GM19455 (cell line): ENCODE measurements at regions not wholly inside any gene's neighbourhood (a gene's known extent, or its start where the extent isn't known, plus 50 kb on each side); places are given as distances from the start of the nearest gene placed in this dataset.

Experiments used
- ATAC-seq: cut with Tn5 transposase; IDR thresholded peaks from one replicate; pipeline ENCODE4 v1.9.1; 2021; ENCODE audit not compliant: unreplicated experiment

DNA sequence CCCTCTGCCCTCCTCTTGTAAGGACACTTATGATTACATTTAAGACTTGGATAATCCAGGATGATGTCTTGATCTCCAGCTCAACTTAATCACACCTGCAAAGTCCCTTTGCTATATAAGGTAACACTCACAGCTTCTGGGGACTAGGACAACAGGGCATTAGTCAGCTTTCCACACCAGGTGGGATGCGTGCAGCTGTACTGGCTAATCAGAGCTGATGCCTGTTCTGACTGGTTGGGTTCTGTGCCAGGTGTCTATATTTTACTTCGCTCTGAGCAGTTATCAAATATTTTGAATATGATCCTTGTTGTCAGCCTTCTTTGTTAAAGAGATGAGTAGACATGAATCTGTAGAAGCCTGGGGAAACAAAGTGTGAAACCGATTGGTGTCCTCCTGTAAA, 115.5 kb upstream of the ATP8B1 start:
- no peak for ATAC-seq

DNA sequence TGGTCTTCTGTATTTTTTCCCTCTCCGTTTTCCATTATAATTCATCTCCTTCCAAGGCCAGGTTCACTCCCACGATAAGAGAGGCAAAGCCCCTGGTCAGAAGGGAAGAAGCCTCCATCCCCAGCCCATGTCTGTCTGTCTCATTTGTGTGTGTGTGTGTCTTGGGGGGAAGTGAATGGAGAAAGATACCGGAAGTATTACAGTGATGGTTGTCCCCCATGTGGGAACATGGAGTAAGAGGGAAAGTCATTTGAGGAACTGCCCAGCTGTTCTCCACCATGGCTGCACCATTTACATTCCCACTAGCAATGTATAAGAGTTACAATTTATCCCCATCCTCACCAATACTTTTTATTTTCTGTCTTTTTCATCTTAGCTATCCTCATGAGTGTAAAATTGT, 113.6 kb upstream of the ATP8B1 start:
- no peak for ATAC-seq

DNA sequence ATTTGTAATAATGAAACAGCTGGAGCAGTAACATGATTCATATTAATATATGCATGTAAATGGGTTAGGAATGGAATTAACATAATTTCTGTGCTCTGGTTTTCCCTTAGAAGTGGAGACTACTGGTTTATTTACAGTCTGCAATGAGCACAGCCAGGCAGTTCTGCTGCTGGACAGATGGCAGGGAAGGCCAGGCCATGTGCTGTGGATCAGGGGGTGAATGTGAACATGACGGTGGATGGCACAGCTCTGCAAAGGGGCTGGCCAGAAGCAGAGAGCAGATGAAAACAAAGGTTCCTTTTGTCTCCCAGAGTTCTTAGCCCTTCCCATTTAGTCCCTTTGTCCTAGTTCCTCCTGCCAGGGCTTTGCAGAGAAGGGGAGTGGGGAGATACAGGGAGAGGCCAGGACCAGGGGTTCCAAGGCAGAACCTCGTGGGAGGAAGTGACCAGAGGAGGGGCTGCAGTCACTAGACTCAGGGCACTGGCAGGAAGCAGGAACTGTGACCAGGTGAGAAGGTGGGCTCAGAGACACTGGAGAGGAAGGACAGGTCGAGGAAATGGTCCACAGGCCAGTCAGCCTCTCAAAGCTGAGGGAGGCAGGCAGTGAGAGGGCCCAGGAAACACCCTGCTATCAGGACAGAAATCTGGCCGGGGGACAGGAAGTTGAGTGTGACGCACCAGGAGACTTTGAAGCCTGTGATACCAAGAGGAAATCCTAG, 112.9 kb upstream of the ATP8B1 start:
- ATAC-seq, result no peak

DNA sequence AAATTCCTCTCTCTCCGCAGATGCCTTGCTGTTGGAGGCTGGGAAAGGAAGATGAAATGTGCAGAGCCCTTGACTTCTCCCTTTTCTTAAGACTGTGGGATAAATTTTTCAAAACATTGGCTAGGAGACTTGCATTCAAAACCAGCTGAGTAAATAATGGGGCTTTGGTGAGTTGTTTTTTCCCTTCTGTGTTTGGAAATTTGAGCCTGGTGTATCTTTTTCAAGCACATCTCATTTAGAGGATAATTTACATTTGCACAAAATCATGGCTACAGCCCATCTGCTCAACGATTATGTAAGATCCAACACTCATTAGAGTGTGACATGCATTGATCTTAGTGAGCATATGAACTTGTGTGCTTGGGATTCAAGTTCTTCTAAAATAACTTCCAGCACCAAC, 112.1 kb upstream of the ATP8B1 start:
- no peak for ATAC-seq

DNA sequence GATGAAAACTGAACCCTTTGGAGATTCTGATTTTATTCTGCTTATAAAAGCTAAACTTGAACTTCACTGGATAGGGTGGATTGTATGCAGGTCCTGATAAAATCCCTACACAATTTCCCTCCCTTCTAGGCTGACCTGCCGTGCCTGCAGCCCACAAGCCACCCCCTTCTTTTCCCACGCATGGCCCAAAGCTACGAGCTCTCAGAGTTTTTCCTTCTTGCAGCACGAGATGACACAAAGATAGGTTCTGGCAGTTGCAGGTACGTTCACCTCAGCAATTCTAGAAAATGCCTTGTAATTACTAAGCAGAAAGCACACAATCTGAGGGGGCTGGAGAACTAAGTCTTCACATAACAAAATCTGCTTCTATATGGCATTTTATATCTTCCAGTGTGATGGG, 110.6 kb upstream of the ATP8B1 start:
- no peak for ATAC-seq

DNA sequence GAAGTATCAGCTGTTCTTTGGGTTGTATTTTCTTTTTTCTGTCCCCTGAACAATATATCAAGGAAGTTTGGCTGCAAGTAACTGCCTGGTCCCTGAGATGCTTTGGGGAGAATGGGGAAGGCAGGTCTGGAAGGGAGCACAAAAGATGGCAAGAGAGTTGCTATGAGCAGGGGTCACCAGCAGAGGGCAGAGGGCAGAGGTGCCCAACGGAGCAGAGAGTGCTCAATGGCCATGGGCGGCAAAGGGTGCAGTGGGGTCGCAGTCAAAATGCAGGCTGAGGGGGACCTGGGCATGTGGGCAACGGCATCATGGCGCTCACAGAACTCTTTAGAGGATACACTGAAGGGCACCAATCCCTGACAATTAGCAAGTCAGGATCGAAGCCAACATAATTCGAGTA, 107.7 kb upstream of the ATP8B1 start:
- ATAC-seq, result no peak

DNA sequence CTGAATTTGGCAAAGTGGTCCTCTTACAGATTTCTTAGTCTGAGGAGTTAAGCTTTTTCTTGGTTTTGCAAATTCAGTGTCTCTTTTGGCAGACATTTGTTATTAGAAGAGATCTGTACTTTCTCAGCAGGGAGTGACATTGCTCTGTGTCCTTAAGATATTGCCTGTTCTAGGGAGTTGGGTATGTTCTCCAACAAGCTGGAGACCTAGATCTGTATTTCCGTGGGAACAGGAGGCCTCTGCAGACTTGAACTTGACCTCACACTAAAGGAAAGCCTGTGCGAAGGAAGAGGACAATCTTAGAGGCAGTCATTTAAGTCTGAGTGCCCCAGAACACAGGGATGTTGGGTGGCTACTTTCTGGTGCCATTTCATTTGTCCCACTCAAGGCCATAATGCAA, 107.0 kb upstream of the ATP8B1 start:
- no peak for ATAC-seq

DNA sequence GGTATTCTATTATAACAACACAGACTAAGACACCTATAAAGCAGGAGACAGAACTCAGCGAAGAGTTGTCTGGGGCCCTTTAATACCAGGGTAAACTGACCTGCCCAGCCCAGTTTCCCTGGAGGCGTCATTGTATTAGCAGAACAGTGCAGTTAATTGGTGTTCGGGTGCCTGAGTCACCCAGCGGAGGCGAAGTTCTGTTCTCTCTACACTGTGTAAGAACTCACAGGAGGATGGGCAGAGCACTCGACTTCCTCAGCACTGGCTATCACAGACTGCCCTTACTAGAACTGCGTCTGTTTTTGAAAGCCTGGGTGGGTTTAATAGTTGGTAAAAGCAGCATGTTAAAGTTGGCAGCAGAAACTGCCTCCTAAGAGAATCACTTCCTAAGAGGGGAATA, 106.5 kb upstream of the ATP8B1 start:
- ATAC-seq, result no peak

DNA sequence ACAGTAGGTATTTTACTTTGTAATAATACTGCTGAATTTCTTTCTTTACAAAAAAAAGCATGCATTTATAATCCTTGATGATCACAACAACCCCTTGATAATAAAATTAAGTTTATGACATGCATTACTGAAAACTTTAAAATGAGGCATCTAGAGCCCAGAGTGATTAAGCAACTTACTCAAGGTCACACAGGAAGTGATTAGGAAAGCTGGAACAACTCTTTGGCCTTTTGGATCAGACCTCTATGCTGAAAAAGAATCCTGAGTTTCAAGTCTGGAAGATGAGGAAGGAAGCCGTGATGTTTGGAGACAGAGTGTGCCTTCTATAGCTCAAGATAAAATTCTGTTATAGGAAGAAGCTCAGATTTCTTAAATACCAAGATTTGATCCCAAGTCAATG, 105.0 kb upstream of the ATP8B1 start:
- no peak for ATAC-seq

DNA sequence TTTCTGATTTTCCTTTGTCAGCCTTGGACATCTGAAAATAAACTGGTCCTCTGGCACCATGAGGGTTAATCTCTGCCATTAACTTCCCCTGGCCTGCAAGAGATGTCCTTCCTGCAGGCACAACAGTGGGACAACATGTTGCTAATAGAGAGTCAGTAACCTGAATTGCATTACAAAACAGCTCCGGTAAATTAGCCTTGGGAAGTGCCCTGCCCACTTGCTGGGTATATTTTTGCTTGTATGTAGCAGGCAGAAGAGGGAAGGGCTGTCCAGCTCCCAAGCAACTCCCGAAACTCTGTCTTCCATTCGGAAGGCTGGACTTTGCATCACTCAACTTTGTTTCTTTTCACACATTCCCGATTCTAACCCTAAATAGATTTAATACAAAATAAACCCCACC, 104.4 kb upstream of the ATP8B1 start:
- no peak for ATAC-seq

DNA sequence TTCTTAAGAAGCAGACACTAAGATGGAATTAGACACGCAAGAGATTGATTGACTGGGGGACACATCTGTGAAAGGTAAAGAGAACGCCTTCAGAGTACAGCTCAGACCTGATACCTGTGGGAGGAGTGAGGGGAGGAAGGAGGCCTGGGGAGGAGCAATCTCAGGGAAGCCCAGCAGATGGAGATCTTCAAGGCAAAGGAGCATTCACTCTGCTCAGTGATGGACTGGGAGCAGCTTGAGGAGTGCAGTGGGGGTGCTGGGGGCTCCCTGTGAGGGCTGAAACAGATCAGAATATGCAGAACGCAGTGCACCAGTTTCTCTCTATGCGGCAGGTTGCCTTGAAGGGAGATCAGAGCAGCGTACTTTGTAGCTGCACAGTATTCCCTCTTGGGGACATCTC, 103.7 kb upstream of the ATP8B1 start:
- ATAC-seq, result no peak

DNA sequence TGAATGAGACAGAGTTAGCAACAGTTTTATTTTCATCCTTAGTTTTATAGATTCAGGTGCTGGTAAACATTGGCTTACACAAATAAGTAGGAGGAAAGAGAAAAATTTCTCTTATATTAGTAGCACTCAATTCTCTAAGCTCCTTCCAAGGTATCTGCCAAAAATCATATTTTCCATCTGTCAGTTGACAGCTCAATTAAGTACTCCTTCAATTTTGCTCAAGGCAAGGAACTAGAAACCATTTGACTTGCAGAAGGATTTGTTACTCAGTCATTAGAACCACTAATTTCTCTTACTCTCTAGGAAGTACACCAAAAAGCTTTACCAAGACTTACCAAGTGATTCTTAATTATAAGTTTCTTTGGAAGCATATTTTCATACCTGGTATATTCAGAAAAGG, 101.4 kb upstream of the ATP8B1 start:
- no peak for ATAC-seq

DNA sequence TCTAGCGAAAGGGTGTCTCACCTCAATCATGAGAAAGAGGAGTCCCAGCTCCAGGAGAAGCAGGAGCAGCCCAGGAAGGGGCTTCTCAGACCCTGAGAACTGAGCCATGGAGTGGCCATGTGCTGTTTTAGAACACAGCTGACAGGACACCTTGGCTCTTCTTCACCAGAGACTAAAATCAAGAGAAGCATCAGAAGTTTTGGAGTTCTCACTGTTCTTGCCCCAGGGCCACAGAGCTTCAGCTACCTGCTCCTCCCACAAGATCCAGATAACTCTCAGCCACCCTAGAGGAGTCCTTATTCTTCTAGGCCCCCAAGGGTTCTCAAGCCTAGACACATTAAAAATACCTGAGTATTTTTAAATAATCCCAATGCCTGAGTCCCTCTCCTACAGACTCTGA, 99.6 kb upstream of the ATP8B1 start:
- ATAC-seq, result no peak

DNA sequence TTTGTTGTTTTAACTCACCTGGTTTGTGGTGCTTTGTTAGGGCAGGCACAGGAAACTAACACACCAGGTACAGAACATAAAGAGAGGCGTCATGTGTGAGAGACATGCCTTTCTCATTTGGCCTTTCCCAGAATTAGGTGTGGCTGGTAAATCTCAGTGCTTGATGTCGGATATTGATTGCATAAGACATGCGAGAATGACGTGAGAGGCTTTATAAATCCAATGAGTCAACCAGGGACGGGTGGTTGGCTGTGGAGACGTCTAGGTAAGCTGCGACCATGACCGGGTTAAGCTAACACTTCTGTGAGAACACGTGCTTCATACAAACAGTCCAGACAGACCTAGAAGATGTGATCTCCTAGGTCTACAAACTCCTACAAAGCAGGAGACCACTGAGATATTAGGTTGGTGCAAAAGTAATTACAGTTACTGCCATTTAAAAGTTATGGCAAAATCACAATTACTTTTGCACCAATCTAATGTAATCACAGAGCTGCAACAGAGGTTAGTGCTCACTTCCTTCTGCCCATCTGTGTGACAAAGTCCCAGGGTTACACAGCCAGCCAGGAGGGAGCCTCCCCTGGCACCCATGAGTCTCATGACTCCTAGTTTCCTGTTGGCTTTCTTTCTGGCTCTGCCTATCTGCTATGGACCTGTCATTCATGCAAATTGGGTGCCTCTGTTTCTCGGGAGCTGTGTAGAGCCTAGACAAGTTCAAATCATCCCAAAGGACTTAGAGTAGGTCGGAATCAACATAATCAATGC, 98.9 kb upstream of the ATP8B1 start:
- ATAC-seq, result no peak

DNA sequence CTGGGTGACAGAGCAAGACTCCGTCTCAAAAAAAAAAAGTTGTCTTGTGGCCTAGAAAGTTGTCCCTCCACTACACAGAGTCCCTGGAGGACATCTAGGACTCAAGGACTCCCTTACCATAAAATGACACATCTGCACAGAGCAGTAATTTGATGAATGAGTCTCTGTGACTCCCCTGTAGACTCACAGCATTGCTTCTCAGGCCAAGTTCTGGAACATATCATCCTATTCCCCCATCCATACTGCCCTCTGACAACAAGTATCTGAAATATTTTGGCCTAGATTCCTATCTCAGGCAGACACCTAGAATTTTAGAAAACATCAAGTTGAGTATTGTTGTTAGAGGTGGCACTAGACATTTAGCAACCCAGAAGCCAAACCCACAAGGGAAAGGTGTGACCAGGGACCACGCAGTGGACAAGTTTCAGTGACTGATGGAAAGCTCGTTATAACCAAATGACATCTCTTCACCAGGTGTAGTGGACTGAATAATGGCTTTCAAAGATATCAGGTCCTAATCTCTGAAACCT, 97.9 kb upstream of the ATP8B1 start:
- ATAC-seq, result no peak

DNA sequence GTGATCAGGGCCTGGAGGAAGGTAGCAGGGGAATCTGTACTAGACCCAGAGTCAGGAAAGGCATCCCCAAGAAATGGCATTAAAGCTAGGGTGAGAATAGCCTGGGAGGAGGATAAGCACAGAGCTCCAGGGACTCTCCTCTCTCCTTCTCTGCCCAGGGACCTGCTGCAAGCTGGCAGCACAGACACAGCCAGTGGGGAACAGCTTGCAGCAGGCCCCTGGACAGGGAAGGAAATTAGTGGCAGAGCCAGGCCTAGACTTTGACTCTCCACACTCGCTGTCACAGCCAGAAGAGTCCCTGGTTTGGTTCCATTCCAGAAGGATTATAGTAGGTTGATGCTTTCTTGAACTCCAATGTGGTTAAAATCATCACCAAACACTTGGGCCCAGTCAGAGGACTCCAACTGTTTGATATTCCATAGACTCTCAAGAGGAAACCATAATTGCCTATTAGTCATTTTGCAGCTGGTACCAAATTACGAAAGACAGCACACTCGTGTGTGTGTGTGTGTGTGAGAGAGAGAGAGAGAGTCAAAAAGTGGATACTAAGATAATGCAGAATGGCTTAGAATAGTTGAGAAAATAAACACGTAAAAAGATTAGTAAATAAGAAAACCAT, 95.5 kb upstream of the ATP8B1 start:
- no peak for ATAC-seq

DNA sequence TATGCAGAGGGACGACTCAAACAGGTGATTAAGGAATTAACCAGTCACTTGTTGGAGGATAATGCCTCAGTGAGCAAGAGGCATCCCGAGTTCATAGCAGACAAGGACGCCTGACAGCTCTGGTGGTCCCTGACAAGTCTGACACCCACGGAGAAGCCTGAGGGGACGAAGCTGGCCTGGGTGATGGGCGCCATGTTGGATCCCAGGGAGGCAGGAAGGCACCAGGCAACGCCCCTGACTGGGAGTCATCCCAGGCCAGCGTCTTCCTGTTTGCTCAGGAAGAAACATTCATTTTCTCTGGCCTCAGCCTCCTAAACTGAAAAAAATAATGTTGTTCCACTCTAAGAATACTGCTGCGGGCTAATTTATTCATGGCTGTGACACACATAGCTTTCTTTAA, 92.1 kb upstream of the ATP8B1 start:
- ATAC-seq, result no peak

DNA sequence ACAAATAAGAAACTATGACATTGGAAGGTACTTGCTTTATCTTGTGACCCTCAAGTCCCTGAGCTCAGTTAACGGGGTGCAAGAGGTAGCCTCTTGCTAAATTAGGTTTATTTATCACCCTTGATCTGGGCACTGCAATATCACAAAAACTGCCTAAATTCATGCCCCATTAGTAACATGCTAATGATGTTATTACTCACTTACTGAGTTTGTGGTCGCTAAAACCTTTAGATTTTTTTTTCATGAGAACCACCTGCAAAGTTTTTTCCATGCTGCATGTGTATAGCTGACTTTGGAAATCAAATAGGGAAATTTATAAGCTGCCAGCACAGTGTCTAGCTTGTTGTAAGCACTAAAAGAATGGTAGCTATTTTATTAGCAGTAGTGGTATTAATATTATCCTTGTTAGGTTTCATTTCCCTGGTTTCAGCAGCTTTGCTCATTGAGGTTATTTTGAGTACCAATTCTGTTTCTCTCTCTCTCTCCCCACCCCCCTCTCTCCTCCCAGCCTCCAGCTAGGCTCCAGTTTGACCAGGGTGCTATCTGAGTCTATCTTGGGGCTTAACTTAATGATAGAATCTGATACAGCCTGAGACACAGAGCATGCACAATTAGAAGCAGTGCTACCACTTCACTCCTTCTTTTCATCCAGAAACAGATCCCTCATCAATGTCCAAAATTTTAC, 88.7 kb upstream of the ATP8B1 start:
- ATAC-seq, result no peak

DNA sequence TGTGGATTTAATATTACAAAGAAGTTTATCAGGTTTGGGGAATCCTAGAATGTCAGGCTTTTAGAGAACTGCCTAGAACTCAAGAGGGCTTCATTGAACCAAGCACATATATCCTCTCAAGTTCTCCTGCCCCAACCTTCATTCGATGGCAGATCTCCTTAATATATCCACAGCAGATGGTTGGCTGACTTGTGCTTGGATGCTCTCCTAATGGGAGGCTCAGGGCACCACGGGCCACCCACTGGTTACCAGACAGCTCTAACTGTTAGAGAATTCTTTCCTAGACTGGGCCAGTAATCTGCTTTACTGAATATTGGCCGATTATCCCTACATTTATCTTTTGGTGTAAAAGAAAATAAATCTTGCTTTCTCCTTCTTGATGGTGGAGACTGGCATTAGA, 87.2 kb upstream of the ATP8B1 start:
- ATAC-seq, result no peak

DNA sequence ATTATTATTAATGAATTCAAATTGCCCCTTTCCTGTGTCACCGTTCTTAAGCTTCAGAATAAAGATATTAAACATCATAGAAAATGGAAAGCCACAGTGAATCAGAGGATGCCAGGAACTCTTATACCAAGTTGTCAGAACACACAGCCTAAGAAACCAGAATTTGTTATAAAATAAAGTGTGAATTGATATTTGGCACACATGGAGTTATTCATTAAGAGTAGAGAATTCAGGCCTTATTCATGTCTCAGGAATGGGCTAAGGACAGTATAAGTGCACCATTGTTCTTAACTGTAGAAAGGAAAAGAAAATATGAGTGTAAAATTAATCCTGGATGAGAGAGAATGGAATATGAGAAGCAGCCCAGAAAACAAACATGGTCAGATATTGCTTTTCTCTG, 86.7 kb upstream of the ATP8B1 start:
- ATAC-seq, result no peak

DNA sequence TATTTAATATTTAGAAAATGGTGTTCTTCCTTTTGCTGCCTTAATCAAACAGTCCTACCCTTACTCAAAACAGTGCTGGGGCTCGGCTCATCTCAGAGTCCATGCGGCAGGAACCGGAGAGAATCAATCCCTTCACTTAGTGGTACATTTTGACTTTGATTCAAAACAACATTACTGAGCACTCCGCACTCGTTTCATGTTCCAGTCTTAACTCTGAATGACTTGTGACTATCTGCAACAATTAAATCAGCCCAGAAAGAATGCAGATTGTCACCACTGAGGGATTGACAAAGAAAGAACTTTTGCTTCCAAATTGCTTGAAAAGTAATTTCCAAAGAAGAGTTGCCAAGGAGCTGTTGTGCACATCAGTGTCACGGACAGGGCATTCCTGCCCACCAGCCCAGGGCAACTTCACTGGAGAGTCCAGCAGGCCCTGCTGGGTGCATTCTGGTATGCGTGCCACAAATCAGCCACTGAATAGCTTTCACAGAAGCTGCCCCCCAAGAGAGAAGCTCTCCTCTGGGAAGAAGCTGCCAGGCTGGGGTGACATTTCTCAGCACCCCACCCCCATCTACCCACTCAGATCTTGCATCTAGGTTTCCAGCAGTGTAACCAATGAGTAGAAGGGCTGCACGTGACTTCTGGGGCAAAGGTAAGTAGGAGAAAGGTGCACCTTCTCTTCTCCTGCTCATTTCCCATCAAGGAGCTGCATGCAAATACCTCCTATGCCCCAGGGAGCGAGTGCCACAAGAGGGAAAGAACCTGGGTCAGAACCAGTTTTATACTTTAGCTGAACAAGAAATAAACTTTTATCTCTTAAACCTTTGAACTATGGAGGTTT, 84.6 kb upstream of the ATP8B1 start:
- no peak for ATAC-seq
